Suprapubic skin (tissue), 4 donors: ENCODE measurements at regions not wholly inside any gene's neighbourhood (a gene's known extent, or its start where the extent isn't known, plus 50 kb on each side); places are given as distances from the start of the nearest gene placed in this dataset.

Experiments used
- CTCF ChIP-seq, 2 donors: fragments of 200-600 bp in 1 of 2; fragments of 450-650 bp in 1 of 2; sonication (generic) in 1 of 2; IDR thresholded peaks; one replicate each; pipeline ENCODE4 v1.5.1; 2016 to 2019; ENCODE audit warnings: antibody characterized with exemption in 2 of 2, mild to moderate bottlenecking in 1 of 2, moderate library complexity in 1 of 2
- POLR2A ChIP-seq, 2 donors: fragments of 450-650 bp; IDR thresholded peaks; one replicate each; pipeline ENCODE4 v1.6.1; 2017; ENCODE audit warnings: antibody characterized with exemption in 2 of 2, mild to moderate bottlenecking in 2 of 2, moderate library complexity in 2 of 2
- POLR2AphosphoS5 ChIP-seq, 3 donors: sonication (generic); formaldehyde crosslinking; IDR thresholded peaks; one replicate each; pipeline ENCODE4 v1.6.1; 2017; ENCODE audit warnings: antibody characterized with exemption in 3 of 3

DNA sequence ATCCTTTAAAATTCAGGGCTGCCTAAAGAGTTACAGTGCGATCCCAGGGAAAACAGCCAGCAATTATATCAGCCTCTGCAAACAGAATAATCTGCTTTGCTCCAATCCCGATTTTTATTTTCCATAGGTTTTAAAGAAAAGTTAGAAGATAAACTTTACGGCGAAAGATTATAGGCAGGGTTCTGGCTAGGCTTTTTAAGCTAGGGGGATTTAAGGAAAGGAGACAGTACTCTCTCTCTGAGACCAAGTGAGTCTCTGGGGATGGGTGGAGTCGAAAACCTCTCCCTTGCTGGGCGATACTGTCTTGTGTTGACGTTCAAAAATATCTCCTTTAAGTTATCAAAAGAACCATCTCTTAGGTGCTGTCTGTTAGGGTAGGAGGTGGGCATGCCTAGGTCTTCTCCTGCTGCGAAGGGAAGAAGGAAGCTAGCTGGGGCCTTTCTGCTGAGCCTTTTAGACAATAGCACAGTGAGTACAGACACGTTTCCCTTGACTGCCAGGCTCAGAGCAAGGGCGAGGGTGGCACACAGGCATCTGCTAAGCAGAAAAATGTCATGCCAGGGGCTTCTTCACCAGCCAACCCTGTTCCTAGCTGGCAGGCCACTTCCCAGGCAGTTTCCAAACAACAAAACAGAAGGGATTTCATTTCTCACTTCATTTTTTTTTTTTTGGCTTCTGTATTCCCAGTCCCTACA, 167.9 kb upstream of the MAF start:
- TF ChIP-seq CTCF (IDR thresholded peaks at IDR 0.05): no peak
- TF ChIP-seq POLR2A (IDR thresholded peaks at IDR 0.05): no peak
- TF ChIP-seq POLR2AphosphoS5 (IDR thresholded peaks at IDR 0.05): no peak
